AG10803 (cell line): ENCODE measurements at regions not wholly inside any gene's neighbourhood (a gene's known extent, or its start where the extent isn't known, plus 50 kb on each side); places are given as distances from the start of the nearest gene placed in this dataset.

Experiments used
- DNase-seq: peaks from one replicate; pipeline ENCODE4 v3.0.0; 2010; ENCODE audit warnings: low read depth
- H3K4me3 ChIP-seq: 2 replicates; pipeline ENCODE4 v1.5.1; 2011; ENCODE audit warnings: mild to moderate bottlenecking, low read length, control low read depth
- CTCF ChIP-seq: conservative IDR thresholded peaks from 2 replicates; pipeline ENCODE4 v1.5.1; 2011; ENCODE audit warnings: mild to moderate bottlenecking, low read length, control low read depth, inconsistent platforms

- TF ChIP-seq CTCF, result no peak
- H3K4me3 ChIP-seq, result no peak overlapping the region
- DNase-seq, result no peak
These were observed 393.1 kb downstream of the TBC1D4 start for GRCh38 chr13:75088915-75089314.

DNA sequence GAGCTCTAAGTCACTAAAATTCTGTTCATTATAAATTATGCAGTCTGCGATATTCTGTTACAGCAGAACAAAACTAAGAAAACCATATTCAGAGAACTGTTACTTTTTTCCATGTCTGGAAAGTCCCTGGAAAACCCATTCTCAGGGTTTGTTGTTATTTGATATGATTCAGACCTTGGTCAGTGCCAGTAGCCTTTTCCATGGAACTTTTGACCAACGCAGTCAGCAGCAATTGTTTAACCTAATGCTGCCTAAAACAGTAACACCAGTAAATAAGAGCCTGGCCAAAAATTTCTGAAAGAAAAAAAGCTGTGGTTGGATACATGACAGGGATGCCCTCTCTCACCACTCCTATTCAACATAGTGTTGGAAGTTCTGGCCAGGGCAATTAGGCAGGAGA is 402.7 kb downstream of the TBC1D4 start:
- DNase-seq, result no peak
- no peak for TF ChIP-seq CTCF
- no peak overlapping the region for H3K4me3 ChIP-seq

GRCh38 chr13:75076476-75076875 is 405.5 kb downstream of the TBC1D4 start:
- H3K4me3 ChIP-seq, result no peak overlapping the region
- no peak for TF ChIP-seq CTCF
- no peak for DNase-seq

GRCh38 chr13:75073786-75074185 is 408.2 kb downstream of the TBC1D4 start:
- H3K4me3 ChIP-seq, result no peak overlapping the region
- TF ChIP-seq CTCF, result no peak

DNA sequence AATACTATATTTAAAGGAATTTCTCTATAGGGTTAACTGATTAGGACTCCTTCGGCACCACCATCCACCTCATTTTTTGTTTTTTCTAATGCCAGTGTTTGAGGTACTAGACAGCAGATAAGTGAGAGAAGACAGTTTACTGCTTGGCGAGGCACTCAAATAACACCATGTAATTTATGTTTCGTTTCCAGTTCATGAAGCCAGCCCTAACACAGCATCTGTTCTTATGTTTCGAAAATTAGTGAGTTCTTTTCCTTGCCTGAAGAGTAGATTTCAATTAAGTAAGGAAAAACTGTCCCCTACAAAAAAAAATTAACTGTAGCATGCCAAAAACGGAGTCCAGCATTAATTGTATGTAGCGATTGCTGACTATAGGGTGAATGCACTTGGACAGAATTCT is 409.1 kb downstream of the TBC1D4 start:
- no peak for TF ChIP-seq CTCF
- H3K4me3 ChIP-seq, result no peak overlapping the region

More at GRCh38 chr13:75073786-75074185, 408.2 kb downstream of the TBC1D4 start:
- no peak for DNase-seq

GRCh38 chr13:75072368-75072767 is 409.6 kb downstream of the TBC1D4 start:
- TF ChIP-seq CTCF, result no peak
- DNase-seq, result no peak
- no peak overlapping the region for H3K4me3 ChIP-seq

More for the DNA sequence above, 409.1 kb downstream of the TBC1D4 start:
- DNase-seq, result no peak

- H3K4me3 ChIP-seq, result no peak overlapping the region
- no peak for DNase-seq
- no peak for TF ChIP-seq CTCF
These were observed 410.2 kb downstream of the TBC1D4 start for GRCh38 chr13:75071796-75072195.
